LHCN-M2 (cell line): ENCODE measurements at regions not wholly inside any gene's neighbourhood (a gene's known extent, or its start where the extent isn't known, plus 50 kb on each side); places are given as distances from the start of the nearest gene placed in this dataset.
A peak's percentile ranks its signal among the peaks of the same experiment; 100 is the strongest.
"Not testable (repeated sequence)": the region's sequence is repeated elsewhere in the genome, so short reads cannot be mapped to it uniquely, and the experiment has no call there.

Experiments
- DNase-seq: peaks from one replicate; pipeline ENCODE4 v3.0.0-alpha.2; 2012; ENCODE audit warnings: low read depth

DNA sequence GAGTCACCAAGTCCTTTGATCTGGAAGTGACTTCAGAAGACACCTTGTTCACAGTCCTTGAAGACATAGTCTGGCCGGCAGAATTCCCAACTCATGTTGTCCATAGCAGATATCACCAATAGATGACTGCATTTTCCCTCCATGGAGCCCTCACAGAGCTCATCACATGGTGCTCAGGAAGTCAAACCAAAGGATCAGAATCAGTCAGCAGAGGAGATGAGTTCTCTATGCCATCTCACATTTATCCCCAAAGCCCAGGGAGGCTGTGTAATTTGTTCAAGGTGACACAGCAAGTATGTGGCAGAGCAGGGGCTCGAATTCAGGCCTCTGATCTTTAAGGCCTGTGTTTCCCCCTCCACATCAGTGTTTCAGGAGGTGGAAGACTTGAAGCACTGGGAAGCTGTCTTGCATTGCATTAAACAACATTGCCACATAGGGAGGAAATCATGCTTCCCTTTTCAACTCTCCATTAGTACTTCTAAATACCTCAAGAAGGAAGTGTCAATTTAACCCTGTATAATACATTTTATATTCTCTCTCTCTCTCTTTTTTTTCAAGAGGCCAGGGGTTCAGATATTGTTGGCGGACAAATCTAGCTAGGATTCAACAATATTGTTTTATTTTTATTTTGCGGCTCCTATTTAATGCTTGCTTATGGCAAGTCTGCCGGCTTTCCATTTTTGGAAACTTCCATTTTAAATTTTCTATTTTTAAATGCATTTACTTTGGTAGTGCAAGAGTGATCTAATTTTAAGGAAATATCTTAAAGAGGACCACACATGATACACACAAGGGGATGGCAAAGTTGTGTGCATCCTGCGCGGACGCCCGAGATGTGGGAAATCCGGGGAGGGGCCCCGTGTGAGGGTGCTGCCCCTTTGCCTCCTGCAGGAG, 61.9 kb downstream of the NPIPB5 start:
- DNase-seq = not testable (repeated sequence)

DNA sequence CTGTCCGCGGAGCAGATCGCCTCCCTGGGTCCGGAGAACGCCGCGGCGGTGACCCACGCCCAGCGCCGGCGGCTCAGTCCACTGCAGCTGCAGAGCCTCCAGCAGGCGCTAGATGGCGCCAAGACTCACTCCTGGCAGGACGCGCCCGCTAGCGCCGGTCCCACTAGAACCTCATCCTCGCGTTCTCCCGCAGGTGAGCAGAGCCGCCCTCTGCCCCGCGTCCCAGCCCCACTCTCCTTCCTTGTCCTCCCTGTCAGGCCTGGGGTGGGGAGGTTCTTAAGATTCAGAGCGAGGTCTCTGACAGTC, 62.5 kb downstream of the NPIPB5 start:
- not testable (repeated sequence) for DNase-seq

DNA sequence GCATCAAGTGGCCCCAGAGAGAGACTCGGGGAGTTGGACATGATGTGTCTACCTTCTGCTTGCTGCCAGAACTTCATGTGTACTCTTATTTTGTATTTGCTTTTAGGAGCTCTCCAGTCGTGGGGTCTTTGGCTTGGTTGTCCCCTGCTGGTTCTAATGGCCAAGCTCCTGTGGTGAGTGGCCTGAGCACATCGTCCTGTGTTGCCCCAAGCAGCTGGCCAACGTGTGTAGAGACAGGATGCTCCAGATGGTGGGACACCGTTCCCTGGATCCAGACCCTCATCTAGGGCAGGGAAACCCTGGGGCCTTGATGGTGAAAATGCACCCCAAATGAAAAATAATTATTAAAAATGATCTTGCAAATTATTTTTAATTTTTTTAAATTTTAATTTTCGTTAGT, 65.8 kb downstream of the NPIPB5 start:
- DNase-seq = not testable (repeated sequence)

DNA sequence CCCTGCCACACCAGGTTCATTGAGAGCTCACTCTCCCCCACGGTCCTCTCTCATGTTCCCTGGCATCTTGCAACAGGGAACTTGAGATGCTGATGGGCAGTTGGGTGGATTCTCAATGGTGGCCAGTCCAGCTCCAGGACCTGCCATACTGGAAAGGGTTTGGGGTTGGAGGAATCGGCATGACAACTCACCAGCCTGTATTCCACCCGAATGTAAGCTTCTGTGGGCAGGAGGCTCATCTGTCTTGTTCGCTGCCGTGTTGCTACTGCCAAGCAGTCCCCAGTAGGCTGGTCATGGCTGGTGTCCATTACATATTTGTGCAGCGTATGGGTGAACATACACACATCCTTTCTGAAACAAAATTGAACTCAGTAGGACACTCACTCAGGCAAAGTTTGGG, 72.5 kb downstream of the NPIPB5 start:
- not testable (repeated sequence) for DNase-seq

DNA sequence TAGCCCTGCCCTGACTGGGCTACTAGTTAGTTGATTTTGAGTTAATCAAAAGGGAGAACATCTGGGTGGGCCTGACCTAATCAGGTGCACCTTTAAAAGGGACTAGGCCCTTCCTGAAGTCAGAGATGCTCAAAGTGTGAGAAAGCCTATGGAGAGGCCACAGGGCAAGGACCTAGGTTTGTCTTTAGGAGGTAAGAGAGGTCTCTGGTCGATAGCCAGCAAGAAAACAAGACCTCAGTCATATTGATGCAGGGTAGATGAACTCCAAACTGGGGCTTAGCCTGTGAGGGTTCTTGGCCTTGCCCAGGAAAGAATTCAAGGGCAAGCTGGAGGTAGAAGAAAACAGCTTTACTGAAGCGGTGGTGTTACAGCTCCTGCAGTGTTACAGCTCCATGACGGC, 73.8 kb downstream of the NPIPB5 start:
- not testable (repeated sequence) for DNase-seq

DNA sequence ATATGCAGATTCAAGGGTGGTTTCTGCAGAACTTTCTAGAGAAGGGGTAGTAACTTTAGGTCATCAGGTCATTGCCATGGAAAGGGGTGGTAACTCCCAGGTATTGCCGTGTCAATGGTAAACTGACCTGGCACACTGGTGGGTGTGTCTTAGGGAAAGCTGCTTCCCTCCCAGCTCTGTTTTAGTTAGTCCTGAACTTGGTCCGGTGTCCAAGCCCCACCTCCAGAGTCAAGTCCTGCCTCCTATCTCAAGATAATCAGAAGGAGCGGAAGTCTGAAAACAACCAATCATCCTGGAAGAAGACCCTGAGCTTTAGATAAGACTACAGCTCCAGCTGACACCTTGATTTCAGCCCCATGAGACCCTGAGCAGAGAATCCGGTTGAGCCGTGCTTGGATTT, 74.2 kb downstream of the NPIPB5 start:
- DNase-seq = not testable (repeated sequence)

DNA sequence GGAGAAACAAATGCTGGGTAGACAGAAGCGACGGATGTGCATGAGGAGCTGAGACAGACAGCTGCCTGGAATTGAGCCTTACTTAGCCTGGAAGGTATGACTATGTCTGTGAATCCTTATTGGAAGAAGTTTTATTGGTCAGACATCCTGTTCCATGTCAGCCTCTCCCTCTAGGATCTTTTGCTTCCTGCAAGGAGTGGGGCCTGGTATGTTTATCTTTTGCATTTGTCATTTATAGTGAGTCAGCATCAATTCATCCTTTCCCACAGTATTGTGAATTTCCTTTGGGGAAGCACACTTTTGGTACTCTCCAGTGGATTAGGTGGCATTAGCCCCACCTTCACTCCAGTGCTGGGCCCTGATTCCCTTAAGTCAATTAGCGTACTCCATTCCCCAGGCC, 74.7 kb downstream of the NPIPB5 start:
- peak; percentile 86 for DNase-seq

DNA sequence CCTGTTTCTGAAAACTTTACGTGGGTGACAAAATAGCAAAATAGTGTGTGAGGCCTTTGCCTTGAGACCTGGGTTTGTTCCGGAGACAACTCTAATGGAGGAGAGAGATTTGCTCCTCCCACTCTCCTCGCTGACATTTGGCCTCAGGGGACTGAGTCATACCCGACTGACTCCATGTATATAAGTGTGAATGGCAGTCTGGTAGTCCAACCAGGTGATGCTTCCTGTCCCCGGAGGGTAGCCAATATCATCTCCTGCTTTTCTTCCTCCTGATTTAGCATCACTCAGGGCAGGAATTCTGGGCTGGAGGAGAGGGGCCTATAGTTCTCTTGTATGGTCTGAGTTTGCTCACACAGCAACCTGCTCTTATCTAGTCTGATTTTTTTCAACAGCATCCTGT, 76.0 kb downstream of the NPIPB5 start:
- DNase-seq = not testable (repeated sequence)

DNA sequence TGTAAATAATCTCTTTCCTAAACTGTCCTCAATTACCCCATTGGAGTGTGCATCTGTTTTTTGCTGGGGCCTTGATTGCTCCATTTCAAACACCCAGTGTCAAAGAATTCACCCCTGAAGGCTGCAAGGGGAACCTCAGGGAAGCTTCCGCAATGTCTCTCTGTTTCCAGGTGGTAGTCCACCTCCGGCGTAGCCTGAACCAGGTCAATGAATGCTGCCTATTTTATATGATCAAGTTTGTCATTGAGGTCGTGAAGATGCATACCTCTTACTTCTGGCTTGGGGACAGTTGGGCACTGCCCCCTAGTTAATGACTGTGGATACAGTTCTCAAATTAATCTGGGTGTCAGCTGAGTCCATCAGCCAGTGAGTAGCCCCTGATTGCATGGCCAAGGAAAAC, 79.1 kb downstream of the NPIPB5 start:
- not testable (repeated sequence) for DNase-seq

DNA sequence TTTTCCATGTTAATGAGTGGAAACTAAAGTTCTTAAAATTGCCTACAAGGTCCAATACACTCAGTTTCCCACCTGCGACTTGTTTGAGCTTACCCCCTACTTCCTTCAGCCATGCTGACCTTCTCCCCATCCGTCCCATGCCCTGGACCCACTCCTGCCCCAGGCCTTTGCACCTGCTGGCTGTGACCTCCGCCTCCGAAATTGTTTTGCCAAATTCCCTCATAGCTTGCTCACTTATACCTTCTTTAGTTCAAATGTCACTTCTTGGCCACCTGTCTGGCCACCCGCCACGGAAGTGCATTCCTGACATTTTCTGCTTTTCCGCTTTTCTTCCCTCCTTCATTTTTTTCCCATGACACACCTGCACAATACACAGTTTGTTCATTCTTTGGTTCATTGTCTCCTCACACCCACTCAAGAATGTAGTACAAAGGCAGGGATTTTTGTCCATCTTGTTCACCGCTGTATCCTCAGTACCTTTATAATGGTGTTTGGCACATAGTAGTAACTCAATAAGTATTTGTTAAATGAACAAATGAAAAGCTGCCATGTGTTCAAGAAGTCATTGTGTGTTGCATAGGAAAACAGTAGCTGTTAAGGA, 85.9 kb downstream of the NPIPB5 start:
- not testable (repeated sequence) for DNase-seq

DNA sequence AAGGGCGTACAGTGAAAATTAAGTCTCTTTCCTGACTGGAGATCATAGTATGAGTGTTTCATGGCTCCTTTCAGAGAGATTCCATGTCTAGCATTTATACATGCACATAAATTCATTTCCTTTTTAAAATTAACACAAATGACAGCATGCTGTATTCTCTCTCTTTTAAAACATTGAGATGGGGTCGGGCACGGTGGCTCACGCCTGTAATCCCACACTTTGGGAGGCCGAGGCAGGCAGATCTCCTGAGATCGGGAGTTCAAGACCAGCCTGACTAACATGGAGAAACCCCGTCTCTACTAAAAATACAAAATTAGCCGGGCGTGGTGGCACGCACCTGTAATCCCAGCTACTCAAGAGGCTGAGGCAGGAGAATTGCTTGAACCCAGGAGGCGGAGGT, 93.1 kb downstream of the NPIPB5 start:
- not testable (repeated sequence) for DNase-seq

DNA sequence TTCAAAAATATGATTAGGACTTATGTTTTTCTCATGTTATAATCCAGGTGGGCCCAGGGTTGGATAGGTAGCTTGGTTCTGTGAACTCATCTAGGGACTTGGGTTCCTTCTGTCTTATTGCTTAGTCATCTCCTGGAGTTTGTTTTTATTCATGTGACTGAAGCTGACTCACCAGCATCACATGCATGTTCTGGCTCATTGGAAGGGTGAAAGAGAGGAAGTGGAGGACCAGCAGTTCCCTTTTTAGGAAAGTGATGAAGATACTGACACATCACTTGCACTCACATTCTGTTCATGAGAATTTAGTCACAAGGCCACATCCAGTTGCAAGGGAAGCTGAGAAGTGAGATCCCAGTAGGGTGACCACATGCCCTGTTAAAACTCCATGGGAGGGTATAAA, 95.9 kb downstream of the NPIPB5 start:
- not testable (repeated sequence) for DNase-seq

DNA sequence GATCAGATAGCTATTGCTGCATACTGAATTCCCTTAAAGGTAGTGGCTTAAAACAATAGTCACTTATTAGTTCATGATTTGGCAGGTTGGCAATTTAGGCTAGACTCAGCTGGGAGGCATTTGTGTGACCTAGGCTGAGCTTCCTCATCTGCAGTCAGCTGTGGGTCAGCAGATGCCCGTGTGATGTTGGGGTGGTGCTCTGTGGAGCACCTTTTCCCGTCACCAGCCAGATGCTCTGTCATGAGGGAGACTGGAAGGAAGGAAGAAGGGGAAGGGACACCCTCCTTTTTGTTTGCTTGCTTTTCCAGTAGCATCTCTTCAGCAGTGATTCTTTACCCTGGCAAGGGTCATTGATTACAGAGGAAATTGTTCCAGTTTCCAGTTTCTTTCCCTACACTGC, 99.1 kb downstream of the NPIPB5 start:
- not testable (repeated sequence) for DNase-seq

DNA sequence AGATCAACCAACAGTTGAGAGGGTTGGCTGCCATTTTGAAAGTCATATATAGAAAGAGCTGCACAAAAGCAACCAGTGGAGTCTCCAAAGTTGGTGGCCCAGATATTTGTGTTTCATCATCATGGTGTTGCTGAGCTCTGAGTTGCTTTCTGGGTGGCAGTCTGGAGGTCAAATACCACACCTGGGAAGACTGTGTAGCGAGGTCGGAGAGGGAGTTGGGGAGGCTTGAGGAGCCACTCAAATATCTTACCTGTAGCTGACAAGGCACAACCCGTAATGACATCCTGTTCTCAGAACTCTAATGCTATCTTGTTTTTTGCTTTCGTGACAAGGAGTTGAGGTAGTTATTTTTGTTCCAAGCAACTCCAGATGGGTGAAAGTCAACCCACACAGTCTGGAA, 100.4 kb downstream of the NPIPB5 start:
- not testable (repeated sequence) for DNase-seq

DNA sequence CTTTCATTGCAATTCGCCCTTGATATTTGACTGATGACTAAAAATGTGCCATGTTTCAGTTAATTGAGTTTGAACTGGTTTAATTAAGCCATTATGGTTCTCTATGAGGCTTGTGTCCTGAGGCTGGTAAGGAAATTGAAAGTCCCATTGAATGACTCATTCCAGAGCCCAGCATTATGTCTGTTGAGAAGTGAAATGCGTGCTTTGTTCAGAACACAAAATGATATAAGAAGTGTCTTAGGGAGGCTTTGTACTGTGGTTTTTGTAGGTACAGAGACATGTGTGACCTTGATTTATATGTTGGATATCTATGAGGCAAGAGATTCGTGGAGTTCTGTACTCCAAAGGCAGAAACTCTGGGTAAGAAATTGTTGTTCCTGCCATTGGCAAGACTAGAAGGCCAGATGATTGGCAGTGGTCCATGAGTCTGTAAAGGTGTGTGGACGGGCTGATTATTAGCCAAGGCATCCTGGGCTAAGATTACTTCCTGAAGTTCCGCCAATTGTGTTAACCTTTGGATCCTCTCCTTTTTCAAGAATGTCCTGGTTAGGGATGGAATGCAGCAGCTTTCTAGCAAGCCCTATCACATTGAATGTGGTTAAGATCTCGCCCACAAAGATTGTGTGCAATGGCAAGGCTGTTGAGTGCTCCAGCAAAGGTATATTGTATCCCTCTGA, 103.7 kb downstream of the NPIPB5 start:
- DNase-seq = peak; percentile 44

DNA sequence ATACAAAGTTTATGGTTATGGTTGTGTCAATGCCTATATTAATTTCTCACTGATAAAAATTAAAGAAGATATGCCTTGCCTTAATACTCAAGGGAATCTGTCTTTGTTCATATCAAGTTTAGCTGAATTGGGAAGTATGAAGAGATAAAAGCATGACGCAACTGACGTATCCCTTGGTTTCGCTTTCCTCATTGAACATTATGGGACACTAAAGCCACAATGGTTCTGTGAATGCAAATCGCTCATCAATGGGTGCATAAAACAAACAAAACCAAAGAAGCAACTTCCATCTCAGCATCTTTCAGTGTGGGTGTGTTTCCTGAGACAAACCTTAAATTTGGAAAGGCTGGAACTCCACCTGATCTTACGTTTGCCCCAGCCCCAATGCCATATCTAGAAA, 108.2 kb downstream of the NPIPB5 start:
- no peak for DNase-seq

DNA sequence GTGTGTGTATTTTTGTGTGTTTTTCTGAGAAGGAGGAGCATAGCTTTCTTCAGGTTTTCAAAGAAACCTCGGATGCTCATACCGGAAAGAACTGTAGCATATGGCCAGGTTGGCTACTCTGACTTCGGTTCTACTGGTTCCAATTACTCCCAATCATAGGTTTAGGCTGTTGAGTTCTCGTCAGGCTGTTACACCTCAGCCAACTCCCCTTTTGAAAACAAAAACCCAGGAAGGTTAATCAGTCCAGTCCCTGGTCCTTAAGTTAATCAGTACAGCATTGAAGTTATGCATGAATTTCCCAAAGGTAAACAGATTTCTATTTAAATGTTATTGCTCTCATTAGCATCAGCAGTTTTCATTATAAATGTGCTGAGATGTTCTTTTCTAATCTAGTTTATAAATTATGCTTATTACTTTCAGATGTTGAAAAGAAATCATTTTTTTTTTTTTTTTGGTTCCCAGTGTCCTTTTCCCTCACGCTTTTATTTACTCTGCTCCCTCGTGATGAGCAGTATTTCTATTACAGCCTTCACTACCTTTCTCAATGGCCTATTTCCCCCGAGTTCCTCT, 111.0 kb downstream of the NPIPB5 start:
- no peak for DNase-seq

DNA sequence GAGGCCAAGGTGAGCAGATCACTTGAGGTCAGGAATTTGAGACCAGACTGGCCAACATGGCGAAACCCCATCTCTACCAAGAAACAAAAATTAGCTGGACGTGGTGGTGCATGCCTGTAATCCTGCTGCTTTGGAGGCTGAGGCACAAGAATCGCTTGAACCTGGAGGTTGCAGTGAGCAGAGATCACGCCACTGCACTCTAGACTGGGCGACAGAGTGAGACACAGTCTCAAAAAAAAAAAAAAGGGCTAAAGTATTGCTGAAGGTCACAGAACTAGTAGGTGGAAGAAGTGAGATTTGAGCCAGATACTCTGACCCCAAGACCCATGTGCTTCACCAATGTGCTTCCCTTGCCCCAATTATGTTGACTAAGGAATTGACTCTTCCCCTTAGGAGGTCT, 112.0 kb downstream of the NPIPB5 start:
- no peak for DNase-seq

DNA sequence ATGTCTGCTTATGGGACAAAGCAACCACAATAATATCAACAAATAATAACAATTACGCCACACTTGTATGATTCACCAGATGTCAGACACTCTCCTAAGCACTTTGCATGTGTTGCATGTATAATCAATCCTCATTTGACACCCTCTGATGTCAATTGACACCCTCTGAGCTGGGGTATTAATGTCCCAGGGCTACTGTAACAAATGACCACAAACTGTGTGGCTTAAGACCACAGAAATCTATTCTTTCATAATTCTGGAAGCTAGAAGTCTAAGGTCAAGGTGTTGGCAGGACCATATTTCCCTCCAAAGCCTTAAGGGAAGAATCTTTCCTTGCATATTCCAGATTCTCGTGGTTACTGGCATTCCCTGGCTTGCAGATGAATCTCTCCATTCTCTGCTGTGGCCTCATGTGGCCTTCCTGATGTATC, 112.7 kb downstream of the NPIPB5 start:
- peak; percentile 84 for DNase-seq

DNA sequence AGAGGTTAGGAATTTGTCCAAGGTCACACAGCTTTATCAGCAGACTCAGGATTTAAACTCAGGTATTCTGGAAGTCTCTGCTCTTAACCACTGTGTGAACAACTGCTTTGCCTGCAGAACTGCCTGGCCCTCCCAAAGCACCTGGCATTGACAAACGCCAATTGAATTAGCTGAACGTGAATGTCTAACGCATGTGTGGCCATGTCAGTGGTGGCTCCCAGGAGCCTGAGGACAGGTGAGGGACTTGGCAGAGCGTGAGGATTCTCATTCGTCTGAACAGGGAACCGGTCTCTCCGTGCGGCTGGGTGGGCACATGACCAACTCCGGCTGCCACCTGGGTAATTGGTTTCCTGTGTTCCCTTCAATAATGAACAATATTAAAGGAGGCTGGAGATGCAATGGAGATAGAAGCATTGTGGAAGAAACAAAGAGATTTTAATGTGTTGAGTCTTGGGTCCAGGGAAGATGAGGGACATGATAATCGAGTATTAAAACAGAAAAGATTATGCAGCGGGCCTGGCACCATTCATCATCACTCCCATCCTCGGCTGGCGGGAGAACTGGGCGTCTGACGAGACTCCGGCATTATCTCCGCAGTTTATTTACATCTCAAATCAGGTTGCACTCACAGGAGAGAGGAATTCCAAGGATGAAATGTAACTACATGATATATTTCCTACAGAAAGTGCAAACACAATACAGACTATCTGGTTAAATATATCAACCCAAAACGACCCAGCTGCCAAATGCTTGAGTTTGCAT, 113.5 kb downstream of the NPIPB5 start:
- DNase-seq = no peak

DNA sequence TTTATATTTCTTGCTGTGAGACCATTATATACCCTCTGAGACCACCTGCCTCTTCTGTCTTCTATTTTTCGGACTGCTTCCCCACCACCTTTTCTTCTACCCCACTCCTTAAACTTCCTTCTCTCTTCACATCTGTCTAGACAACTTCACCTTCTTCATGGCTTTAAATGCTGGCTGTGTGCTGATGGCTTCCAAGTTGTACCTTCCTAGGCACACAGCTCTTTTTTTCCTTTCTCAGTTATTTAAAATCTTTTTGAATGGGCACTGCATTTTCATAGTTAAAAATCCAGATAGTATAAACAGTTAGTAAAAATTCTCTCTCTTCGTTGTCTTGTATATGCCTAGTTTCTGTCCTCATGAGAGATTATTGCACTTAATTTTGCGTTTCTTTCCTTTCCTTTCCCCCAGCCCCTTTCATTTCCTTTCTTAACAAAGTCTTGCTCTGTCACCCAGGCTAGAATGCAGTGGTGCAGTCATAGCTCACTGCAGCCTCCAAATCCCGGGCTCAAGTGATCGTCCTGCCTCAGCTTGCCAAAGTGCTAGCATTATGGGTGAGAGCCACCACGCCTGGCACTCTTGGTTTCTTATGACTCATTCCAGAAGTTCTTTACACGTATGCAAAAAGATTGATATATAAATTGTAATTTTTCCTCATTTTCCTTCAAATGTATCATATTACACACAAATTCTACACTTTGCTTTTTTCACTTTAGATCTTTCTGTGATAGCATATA, 114.3 kb downstream of the NPIPB5 start:
- no peak for DNase-seq
